C4-2B (cell line): ENCODE measurements at regions not wholly inside any gene's neighbourhood (a gene's known extent, or its start where the extent isn't known, plus 50 kb on each side); places are given as distances from the start of the nearest gene placed in this dataset.

Experiments
- H3K27ac ChIP-seq: fragments of 450-650 bp; 2 replicates; pipeline ENCODE4 v1.5.1; 2017
- CTCF ChIP-seq: fragments of 450-650 bp; conservative IDR thresholded peaks from 2 replicates; pipeline ENCODE4 v1.5.1; 2017; ENCODE audit warnings: mild to moderate bottlenecking
- ZFX ChIP-seq: fragments of 450-650 bp; IDR thresholded peaks from 2 replicates; pipeline ENCODE4 v1.6.1; 2017

GRCh38 chr2:8371653-8372052 lies 310.2 kb upstream of the ID2 start:
- TF ChIP-seq CTCF (no peak), ZFX (no peak)
- no peak overlapping the region for H3K27ac ChIP-seq

- TF ChIP-seq ZFX, result no peak
- TF ChIP-seq CTCF, result no peak
- H3K27ac ChIP-seq, result no peak overlapping the region
Observed at GRCh38 chr2:8374782-8375181, 307.1 kb upstream of the ID2 start.

- TF ChIP-seq ZFX (no peak), CTCF (no peak)
- no peak overlapping the region for H3K27ac ChIP-seq
Observed at GRCh38 chr2:8376603-8377410, 305.0 kb upstream of the ID2 start.

GRCh38 chr2:8378016-8378810 lies 303.6 kb upstream of the ID2 start:
- TF ChIP-seq ZFX, result no peak
- no peak for TF ChIP-seq CTCF
- H3K27ac ChIP-seq, result no peak overlapping the region

GRCh38 chr2:8379128-8379527 lies 302.7 kb upstream of the ID2 start:
- no peak overlapping the region for H3K27ac ChIP-seq
- no peak for TF ChIP-seq CTCF
- TF ChIP-seq ZFX, result no peak

- no peak overlapping the region for H3K27ac ChIP-seq
- TF ChIP-seq CTCF (no peak), ZFX (no peak)
Observed at GRCh38 chr2:8379549-8379948, 302.3 kb upstream of the ID2 start.

- H3K27ac ChIP-seq, result no peak overlapping the region
- TF ChIP-seq ZFX (no peak), CTCF (no peak)
Observed at GRCh38 chr2:8380026-8380425, 301.8 kb upstream of the ID2 start.
